ENCODE measurements at regions not wholly inside any gene's neighbourhood (a gene's known extent, or its start where the extent isn't known, plus 50 kb on each side); places are given as distances from the start of the nearest gene placed in this dataset.

DNA sequence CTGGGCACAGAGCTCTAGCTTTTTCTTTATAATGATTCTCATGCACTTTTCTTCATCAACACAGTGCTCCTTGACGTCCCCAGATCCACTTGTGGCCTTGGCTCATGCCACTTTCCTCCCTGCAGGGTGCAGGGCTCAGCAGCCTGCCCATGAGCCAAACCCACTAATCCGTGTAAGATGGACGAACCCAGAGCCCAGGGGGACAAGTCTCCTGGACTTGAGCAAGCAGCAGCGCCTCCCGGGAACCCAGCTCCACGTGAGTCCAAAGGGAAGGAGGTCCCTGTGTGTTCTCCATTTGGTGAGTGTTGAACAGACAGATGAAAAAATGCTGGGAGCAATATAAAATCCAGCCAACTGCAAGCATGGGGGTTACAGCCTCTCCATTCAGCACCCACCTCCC is 470.6 kb upstream of the HS6ST1 start:
- WGBS (ENCODE audit: insufficient coverage, low coverage, missing lambda C conversion rate), result 0% methylated on average over 6 of the region's 6 CpGs
- in situ Hi-C loops (cut with MboI) (no loop called here), intact Hi-C loops (cut with micrococcal nuclease) (no loop called here)
- H3K9ac ChIP-seq (ENCODE audit: insufficient read depth in 1 of 2, low read depth in 2 of 2, low read length in 2 of 2), result no peak overlapping the region
- H3K4me2 ChIP-seq (ENCODE audit: insufficient read depth, low read length), result no peak overlapping the region
- H3K4me1 ChIP-seq (replicated peaks in 1 of 2; ENCODE audit: control insufficient read depth in 2 of 2, insufficient read depth in 2 of 2, low read length in 2 of 2), result no peaks in the 10 kb centered on the region
- peaks cover 3% of the 10 kb centered on the region for H3K9me1 ChIP-seq (ENCODE audit: control insufficient read depth, insufficient read depth, low read length)
- H4K20me1 ChIP-seq (replicated peaks; ENCODE audit: control insufficient read depth, insufficient read depth, low read length), result no peaks in the 10 kb centered on the region
- no peaks in the 10 kb centered on the region for H3K36me3 ChIP-seq (ENCODE audit: control insufficient read depth, insufficient read depth, low read length)
- no peak overlapping the region for H3K27ac ChIP-seq (ENCODE audit: extremely low read depth, low read depth, low read length)
- DNase-seq (ENCODE audit: extremely low read depth in 1 of 4, low spot score in 3 of 4), result no peak
- POLR2A ChIA-PET, result no interaction called here
- no peak for FAIRE-seq
- ATAC-seq, result no peak
- H3K27me3 ChIP-seq (ENCODE audit: control insufficient read depth in 2 of 2, insufficient read depth in 2 of 2, low read length in 2 of 2), result peaks cover 10 to 52% of the 10 kb centered on the region in 2 experiments; a peak in 3 of 5 replicates
- BruUV-seq (replicated peaks), result no TSS peak
- CTCF ChIA-PET (ENCODE audit: low intra/inter-chr PET ratio), result no interaction called here
- H3K4me3 ChIP-seq, result no peak overlapping the region
- H3K79me2 ChIP-seq (ENCODE audit: control insufficient read depth, insufficient read depth, low read length), result no peaks in the 10 kb centered on the region
- no peak overlapping the region for H2AFZ ChIP-seq (ENCODE audit: low read depth, low read length)
- H3K9me3 ChIP-seq (replicated peaks; ENCODE audit: control insufficient read depth, insufficient read depth, low read depth, low read length), result no peaks in the 10 kb centered on the region
- TF ChIP-seq, protein P1, sequence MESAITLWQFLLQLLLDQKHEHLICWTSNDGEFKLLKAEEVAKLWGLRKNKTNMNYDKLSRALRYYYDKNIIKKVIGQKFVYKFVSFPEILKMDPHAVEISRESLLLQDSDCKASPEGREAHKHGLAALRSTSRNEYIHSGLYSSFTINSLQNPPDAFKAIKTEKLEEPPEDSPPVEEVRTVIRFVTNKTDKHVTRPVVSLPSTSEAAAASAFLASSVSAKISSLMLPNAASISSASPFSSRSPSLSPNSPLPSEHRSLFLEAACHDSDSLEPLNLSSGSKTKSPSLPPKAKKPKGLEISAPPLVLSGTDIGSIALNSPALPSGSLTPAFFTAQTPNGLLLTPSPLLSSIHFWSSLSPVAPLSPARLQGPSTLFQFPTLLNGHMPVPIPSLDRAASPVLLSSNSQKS (CRISPR knock-in tag; IDR thresholded peaks at IDR 0.05), result no peak
- TF ChIP-seq, protein P2, sequence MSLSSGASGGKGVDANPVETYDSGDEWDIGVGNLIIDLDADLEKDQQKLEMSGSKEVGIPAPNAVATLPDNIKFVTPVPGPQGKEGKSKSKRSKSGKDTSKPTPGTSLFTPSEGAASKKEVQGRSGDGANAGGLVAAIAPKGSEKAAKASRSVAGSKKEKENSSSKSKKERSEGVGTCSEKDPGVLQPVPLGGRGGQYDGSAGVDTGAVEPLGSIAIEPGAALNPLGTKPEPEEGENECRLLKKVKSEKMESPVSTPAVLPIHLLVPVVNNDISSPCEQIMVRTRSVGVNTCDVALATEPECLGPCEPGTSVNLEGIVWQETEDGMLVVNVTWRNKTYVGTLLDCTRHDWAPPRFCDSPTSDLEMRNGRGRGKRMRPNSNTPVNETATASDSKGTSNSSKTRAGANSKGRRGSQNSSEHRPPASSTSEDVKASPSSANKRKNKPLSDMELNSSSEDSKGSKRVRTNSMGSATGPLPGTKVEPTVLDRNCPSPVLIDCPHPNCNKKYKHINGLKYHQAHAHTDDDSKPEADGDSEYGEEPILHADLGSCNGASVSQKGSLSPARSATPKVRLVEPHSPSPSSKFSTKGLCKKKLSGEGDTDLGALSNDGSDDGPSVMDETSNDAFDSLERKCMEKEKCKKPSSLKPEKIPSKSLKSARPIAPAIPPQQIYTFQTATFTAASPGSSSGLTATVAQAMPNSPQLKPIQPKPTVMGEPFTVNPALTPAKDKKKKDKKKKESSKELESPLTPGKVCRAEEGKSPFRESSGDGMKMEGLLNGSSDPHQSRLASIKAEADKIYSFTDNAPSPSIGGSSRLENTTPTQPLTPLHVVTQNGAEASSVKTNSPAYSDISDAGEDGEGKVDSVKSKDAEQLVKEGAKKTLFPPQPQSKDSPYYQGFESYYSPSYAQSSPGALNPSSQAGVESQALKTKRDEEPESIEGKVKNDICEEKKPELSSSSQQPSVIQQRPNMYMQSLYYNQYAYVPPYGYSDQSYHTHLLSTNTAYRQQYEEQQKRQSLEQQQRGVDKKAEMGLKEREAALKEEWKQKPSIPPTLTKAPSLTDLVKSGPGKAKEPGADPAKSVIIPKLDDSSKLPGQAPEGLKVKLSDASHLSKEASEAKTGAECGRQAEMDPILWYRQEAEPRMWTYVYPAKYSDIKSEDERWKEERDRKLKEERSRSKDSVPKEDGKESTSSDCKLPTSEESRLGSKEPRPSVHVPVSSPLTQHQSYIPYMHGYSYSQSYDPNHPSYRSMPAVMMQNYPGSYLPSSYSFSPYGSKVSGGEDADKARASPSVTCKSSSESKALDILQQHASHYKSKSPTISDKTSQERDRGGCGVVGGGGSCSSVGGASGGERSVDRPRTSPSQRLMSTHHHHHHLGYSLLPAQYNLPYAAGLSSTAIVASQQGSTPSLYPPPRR (CRISPR knock-in tag; IDR thresholded peaks at IDR 0.05; ENCODE audit: borderline replicate concordance), result no peak
- TF ChIP-seq, protein P3, sequence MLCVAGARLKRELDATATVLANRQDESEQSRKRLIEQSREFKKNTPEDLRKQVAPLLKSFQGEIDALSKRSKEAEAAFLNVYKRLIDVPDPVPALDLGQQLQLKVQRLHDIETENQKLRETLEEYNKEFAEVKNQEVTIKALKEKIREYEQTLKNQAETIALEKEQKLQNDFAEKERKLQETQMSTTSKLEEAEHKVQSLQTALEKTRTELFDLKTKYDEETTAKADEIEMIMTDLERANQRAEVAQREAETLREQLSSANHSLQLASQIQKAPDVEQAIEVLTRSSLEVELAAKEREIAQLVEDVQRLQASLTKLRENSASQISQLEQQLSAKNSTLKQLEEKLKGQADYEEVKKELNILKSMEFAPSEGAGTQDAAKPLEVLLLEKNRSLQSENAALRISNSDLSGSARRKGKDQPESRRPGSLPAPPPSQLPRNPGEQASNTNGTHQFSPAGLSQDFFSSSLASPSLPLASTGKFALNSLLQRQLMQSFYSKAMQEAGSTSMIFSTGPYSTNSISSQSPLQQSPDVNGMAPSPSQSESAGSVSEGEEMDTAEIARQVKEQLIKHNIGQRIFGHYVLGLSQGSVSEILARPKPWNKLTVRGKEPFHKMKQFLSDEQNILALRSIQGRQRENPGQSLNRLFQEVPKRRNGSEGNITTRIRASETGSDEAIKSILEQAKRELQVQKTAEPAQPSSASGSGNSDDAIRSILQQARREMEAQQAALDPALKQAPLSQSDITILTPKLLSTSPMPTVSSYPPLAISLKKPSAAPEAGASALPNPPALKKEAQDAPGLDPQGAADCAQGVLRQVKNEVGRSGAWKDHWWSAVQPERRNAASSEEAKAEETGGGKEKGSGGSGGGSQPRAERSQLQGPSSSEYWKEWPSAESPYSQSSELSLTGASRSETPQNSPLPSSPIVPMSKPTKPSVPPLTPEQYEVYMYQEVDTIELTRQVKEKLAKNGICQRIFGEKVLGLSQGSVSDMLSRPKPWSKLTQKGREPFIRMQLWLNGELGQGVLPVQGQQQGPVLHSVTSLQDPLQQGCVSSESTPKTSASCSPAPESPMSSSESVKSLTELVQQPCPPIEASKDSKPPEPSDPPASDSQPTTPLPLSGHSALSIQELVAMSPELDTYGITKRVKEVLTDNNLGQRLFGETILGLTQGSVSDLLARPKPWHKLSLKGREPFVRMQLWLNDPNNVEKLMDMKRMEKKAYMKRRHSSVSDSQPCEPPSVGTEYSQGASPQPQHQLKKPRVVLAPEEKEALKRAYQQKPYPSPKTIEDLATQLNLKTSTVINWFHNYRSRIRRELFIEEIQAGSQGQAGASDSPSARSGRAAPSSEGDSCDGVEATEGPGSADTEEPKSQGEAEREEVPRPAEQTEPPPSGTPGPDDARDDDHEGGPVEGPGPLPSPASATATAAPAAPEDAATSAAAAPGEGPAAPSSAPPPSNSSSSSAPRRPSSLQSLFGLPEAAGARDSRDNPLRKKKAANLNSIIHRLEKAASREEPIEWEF (CRISPR knock-in tag; IDR thresholded peaks at IDR 0.05), result no peak
- no peak for TF ChIP-seq TEAD1 (CRISPR knock-in tag; IDR thresholded peaks at IDR 0.05)
- TF ChIP-seq PPARD (CRISPR knock-in tag; IDR thresholded peaks at IDR 0.05), result no peak
- TF ChIP-seq ZNF785 (CRISPR knock-in tag; IDR thresholded peaks at IDR 0.05), result no peak
- TF ChIP-seq, protein P4, sequence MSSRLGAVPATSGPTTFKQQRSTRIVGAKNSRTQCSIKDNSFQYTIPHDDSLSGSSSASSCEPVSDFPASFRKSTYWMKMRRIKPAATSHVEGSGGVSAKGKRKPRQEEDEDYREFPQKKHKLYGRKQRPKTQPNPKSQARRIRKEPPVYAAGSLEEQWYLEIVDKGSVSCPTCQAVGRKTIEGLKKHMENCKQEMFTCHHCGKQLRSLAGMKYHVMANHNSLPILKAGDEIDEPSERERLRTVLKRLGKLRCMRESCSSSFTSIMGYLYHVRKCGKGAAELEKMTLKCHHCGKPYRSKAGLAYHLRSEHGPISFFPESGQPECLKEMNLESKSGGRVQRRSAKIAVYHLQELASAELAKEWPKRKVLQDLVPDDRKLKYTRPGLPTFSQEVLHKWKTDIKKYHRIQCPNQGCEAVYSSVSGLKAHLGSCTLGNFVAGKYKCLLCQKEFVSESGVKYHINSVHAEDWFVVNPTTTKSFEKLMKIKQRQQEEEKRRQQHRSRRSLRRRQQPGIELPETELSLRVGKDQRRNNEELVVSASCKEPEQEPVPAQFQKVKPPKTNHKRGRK (tag; IDR thresholded peaks at IDR 0.05), result no peak
- no peak for TF ChIP-seq ELF4 (CRISPR knock-in tag; IDR thresholded peaks at IDR 0.05)
- TF ChIP-seq PURB (CRISPR knock-in tag; IDR thresholded peaks at IDR 0.05; ENCODE audit: low read depth), result no peak
- no peak for TF ChIP-seq XRCC3 (IDR thresholded peaks at IDR 0.05)
